GM12878 (cell line): ENCODE measurements at regions not wholly inside any gene's neighbourhood (a gene's known extent, or its start where the extent isn't known, plus 50 kb on each side); places are given as distances from the start of the nearest gene placed in this dataset.

ENCODE experiments used
- ATAC-seq: fragments of 200-7000 bp; cut with Tn5 transposase; 3 replicates; pipeline ENCODE4 v1.9.1; 2020; ENCODE audit warnings: mild to moderate bottlenecking, moderate library complexity
- BruUV-seq: library from RNA; stranded (reverse); fragments of 400-500 nt; replicated peaks from 2 replicates; lab custom pipeline; 2021; lab: Mats Ljungman, UMichigan
- CTCF ChIA-PET: fragments of 300-600 bp; sonication (Branson Sonifier 250); formaldehyde crosslinking; extraction: SDS; loops from one replicate; lab custom pipeline; 2021; ENCODE audit warnings: inconsistent platforms; lab: Yijun Ruan, JAX
- POLR2A ChIA-PET: fragments of 350-600 bp; formaldehyde crosslinking; extraction: SDS; loops from one replicate; lab custom pipeline; 2021; ENCODE audit warnings: inconsistent platforms; lab: Charles Lee
- RAD21 ChIA-PET: fragments of 300-600 bp; sonication (Branson Sonifier 250); formaldehyde crosslinking; loops from one replicate; lab custom pipeline; 2023; ENCODE audit warnings: antibody characterized with exemption; ENCODE audit not compliant: unreplicated experiment; lab: Charles Lee
- SMC1A ChIA-PET: fragments of 300-600 bp; sonication (Branson Sonifier 250); formaldehyde crosslinking; loops from one replicate; lab custom pipeline; 2023; ENCODE audit not compliant: unreplicated experiment, uncharacterized antibody; lab: Charles Lee
- DNase-seq: peaks from one replicate; pipeline ENCODE4 v3.0.0-alpha.2; 2011; ENCODE audit warnings: low read depth, low spot score
- FAIRE-seq: peaks from 3 replicates; lab custom pipeline; 2011; peaks lifted over from hg19 to GRCh38; lab: Jason Lieb, UNC
- H2AFZ ChIP-seq: 2 replicates; pipeline ENCODE4 v1.6.0; 2011; ENCODE audit warnings: low read depth, low read length, control low read depth; ENCODE audit not compliant: control insufficient read depth
- H3K27ac ChIP-seq: 2 replicates; pipeline ENCODE4 v1.5.1; 2011; ENCODE audit warnings: control low read depth; ENCODE audit not compliant: control insufficient read depth, insufficient read depth
- H3K27me3 ChIP-seq, 2 experiments: replicated peaks in 1 of 2; 2 replicates each; pipeline versions ENCODE4 v1.6.0 to v1.6.1; 2011; ENCODE audit warnings: low read length in 1 of 2; ENCODE audit not compliant: control insufficient read depth in 2 of 2, insufficient read depth in 2 of 2
- H3K36me3 ChIP-seq, 2 experiments: 2 replicates each; pipeline ENCODE4 v1.5.1; 2011; ENCODE audit warnings: low read length in 1 of 2; ENCODE audit not compliant: control insufficient read depth in 2 of 2, insufficient read depth in 2 of 2
- H3K4me1 ChIP-seq: 2 replicates; pipeline ENCODE4 v1.6.1; 2011; ENCODE audit warnings: mild to moderate bottlenecking, low read length, moderate library complexity, mixed read lengths; ENCODE audit not compliant: control insufficient read depth, insufficient read depth
- H3K4me2 ChIP-seq: 2 replicates; pipeline ENCODE4 v1.6.0; 2011; ENCODE audit warnings: control low read depth; ENCODE audit not compliant: control insufficient read depth, insufficient read depth
- H3K4me3 ChIP-seq: fragments of 200-600 bp; sonication (generic); 2 replicates; pipeline ENCODE4 v1.5.1; 2016
- H3K79me2 ChIP-seq: 2 replicates; pipeline ENCODE4 v1.6.0; 2011; ENCODE audit warnings: low read length; ENCODE audit not compliant: control insufficient read depth, insufficient read depth
- H3K9ac ChIP-seq: 2 replicates; pipeline ENCODE4 v1.8.0; 2011; ENCODE audit warnings: low read length, control low read depth, mixed read lengths; ENCODE audit not compliant: control insufficient read depth, insufficient read depth
- H3K9me3 ChIP-seq: replicated peaks from 3 replicates; pipeline ENCODE4 v1.5.1; 2011; ENCODE audit warnings: mild to moderate bottlenecking, low read length; ENCODE audit not compliant: control insufficient read depth, insufficient read depth
- H4K20me1 ChIP-seq: 2 replicates; pipeline ENCODE4 v1.6.0; 2011; ENCODE audit not compliant: control insufficient read depth, insufficient read depth
- CBX3 ChIP-seq: fragments of 200-600 bp; sonication (generic); IDR thresholded peaks from 2 replicates; pipeline ENCODE4 v1.6.1; 2016; ENCODE audit warnings: low read depth, borderline replicate concordance
- CBX5 ChIP-seq: sonication (generic); IDR thresholded peaks from 2 replicates; pipeline ENCODE4 v1.6.1; 2016; ENCODE audit warnings: low read depth, moderate library complexity, mild to moderate bottlenecking, inconsistent platforms
- CEBPB ChIP-seq, 2 experiments: fragments of 150-350 bp in 1 of 2; IDR thresholded peaks; 2 replicates each; pipeline ENCODE4 v1.6.1; 2012 to 2014; ENCODE audit warnings: low read depth in 2 of 2, low read length in 2 of 2, borderline replicate concordance in 1 of 2, inconsistent platforms in 1 of 2
- CREB1 ChIP-seq: IDR thresholded peaks from 2 replicates; pipeline ENCODE4 v1.6.1; 2012; ENCODE audit warnings: low read depth, mild to moderate bottlenecking, inconsistent platforms
- IRF4 ChIP-seq: IDR thresholded peaks from 2 replicates; pipeline ENCODE4 v1.6.1; 2011; ENCODE audit warnings: low read depth, low read length
- ZNF207 ChIP-seq: fragments of 450-650 bp; IDR thresholded peaks from 2 replicates; pipeline ENCODE4 v1.6.1; 2014; ENCODE audit warnings: antibody characterized with exemption, mild to moderate bottlenecking, borderline replicate concordance
- in situ Hi-C: fragments of 300-500 bp; cut with MboI; formaldehyde crosslinking; loops from 9 replicates; pipeline ENCODE4 v1.14.3; 2018; ENCODE audit warnings: mixed read lengths
- intact Hi-C: fragments of 100-400 bp; cut with micrococcal nuclease; formaldehyde crosslinking; loops from one replicate; pipeline ENCODE4 v1.14.2; 2022; ENCODE audit not compliant: unreplicated experiment
- TF ChIP-seq, protein P1 (sequence below): IDR thresholded peaks from 2 replicates; pipeline ENCODE4 v1.6.1; 2012; ENCODE audit warnings: mild to moderate bottlenecking, low read depth, low read length
- TF ChIP-seq, protein P2 (sequence below): fragments of 450-650 bp; IDR thresholded peaks from 2 replicates; pipeline ENCODE4 v1.6.1; 2017; ENCODE audit warnings: antibody characterized with exemption, mild to moderate bottlenecking, moderate library complexity

GRCh38 chr17:71428897-71429296, 691.9 kb upstream of the SOX9 start:
- ATAC-seq (no peak), DNase-seq (no peak), FAIRE-seq (no peak)
- RAD21 ChIA-PET, result no interaction called here
- Histone ChIP-seq H3K79me2 (no peaks in the 10 kb centered on the region), H3K27ac (no peak overlapping the region), H3K4me3 (no peak overlapping the region), H3K9me3 (no peaks in the 10 kb centered on the region), H2AFZ (no peak overlapping the region), H3K9ac (no peak overlapping the region), H4K20me1 (no peaks in the 10 kb centered on the region), H3K4me1 (no peaks in the 10 kb centered on the region), H3K36me3 (no peaks in the 10 kb centered on the region), H3K4me2 (no peak overlapping the region), H3K27me3 (no peaks in the 10 kb centered on the region)
- CTCF ChIA-PET, result no interaction called here
- no TSS peak for BruUV-seq
- SMC1A ChIA-PET, result interaction anchor here (0.8 kb wide), 1 partner anchor 13 kb away, joined by 3 read pairs; no protein-coding TSS in a partner anchor
- TF ChIP-seq CBX3 (no peak), CBX5 (no peak), CEBPB (IDR thresholded peaks at IDR 0.05; ENCODE audit: borderline replicate concordance in 1 of 2, low read depth in 2 of 2, low read length in 2 of 2) (no peak), IRF4 (no peak), CREB1 (no peak), ZNF207 (no peak)
- TF ChIP-seq, protein P1, sequence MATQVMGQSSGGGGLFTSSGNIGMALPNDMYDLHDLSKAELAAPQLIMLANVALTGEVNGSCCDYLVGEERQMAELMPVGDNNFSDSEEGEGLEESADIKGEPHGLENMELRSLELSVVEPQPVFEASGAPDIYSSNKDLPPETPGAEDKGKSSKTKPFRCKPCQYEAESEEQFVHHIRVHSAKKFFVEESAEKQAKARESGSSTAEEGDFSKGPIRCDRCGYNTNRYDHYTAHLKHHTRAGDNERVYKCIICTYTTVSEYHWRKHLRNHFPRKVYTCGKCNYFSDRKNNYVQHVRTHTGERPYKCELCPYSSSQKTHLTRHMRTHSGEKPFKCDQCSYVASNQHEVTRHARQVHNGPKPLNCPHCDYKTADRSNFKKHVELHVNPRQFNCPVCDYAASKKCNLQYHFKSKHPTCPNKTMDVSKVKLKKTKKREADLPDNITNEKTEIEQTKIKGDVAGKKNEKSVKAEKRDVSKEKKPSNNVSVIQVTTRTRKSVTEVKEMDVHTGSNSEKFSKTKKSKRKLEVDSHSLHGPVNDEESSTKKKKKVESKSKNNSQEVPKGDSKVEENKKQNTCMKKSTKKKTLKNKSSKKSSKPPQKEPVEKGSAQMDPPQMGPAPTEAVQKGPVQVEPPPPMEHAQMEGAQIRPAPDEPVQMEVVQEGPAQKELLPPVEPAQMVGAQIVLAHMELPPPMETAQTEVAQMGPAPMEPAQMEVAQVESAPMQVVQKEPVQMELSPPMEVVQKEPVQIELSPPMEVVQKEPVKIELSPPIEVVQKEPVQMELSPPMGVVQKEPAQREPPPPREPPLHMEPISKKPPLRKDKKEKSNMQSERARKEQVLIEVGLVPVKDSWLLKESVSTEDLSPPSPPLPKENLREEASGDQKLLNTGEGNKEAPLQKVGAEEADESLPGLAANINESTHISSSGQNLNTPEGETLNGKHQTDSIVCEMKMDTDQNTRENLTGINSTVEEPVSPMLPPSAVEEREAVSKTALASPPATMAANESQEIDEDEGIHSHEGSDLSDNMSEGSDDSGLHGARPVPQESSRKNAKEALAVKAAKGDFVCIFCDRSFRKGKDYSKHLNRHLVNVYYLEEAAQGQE, result no peak
- TF ChIP-seq, protein P2, sequence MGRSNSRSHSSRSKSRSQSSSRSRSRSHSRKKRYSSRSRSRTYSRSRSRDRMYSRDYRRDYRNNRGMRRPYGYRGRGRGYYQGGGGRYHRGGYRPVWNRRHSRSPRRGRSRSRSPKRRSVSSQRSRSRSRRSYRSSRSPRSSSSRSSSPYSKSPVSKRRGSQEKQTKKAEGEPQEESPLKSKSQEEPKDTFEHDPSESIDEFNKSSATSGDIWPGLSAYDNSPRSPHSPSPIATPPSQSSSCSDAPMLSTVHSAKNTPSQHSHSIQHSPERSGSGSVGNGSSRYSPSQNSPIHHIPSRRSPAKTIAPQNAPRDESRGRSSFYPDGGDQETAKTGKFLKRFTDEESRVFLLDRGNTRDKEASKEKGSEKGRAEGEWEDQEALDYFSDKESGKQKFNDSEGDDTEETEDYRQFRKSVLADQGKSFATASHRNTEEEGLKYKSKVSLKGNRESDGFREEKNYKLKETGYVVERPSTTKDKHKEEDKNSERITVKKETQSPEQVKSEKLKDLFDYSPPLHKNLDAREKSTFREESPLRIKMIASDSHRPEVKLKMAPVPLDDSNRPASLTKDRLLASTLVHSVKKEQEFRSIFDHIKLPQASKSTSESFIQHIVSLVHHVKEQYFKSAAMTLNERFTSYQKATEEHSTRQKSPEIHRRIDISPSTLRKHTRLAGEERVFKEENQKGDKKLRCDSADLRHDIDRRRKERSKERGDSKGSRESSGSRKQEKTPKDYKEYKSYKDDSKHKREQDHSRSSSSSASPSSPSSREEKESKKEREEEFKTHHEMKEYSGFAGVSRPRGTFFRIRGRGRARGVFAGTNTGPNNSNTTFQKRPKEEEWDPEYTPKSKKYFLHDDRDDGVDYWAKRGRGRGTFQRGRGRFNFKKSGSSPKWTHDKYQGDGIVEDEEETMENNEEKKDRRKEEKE, result no peak
- in situ Hi-C loops, result no loop called here
- POLR2A ChIA-PET, result interaction anchor here (0.5 kb wide), 1 partner anchor 1991 kb away, joined by 3 read pairs; no protein-coding TSS in a partner anchor
- intact Hi-C loops, result no loop called here
